IMR-90 (cell line): ENCODE measurements at regions not wholly inside any gene's neighbourhood (a gene's known extent, or its start where the extent isn't known, plus 50 kb on each side); places are given as distances from the start of the nearest gene placed in this dataset.

ENCODE experiments used
- ATAC-seq: fragments of 200-7000 bp; cut with Tn5 transposase; 2 replicates; pipeline ENCODE4 v1.9.1; 2020; ENCODE audit warnings: low read depth, mild to moderate bottlenecking, moderate library complexity
- BruUV-seq: library from RNA; stranded (reverse); fragments of 400-500 nt; replicated peaks from 2 replicates; lab custom pipeline; 2021; lab: Mats Ljungman, UMichigan
- CTCF ChIA-PET: fragments of 300-600 bp; formaldehyde crosslinking; extraction: SDS; loops from one replicate; lab custom pipeline; 2021; ENCODE audit warnings: antibody characterized with exemption; lab: Yijun Ruan, JAX
- POLR2A ChIA-PET: fragments of 300-600 bp; sonication (Branson Sonifier 250); formaldehyde crosslinking; loops from one replicate; lab custom pipeline; 2022; ENCODE audit warnings: antibody characterized with exemption; ENCODE audit not compliant: unreplicated experiment; lab: Charles Lee
- DNase-seq: peaks from one replicate; pipeline ENCODE4 v3.0.0; 2013
- H2AFZ ChIP-seq: replicated peaks from 2 replicates; pipeline ENCODE3; 2013; ENCODE audit warnings: low read length, mild to moderate bottlenecking; ENCODE audit not compliant: poor library complexity
- H2AK5ac ChIP-seq: 2 replicates; pipeline ENCODE4 v1.6.1; 2013; ENCODE audit warnings: low read depth, low read length, inconsistent platforms
- H2AK9ac ChIP-seq: replicated peaks from 2 replicates; pipeline ENCODE3; 2013; ENCODE audit warnings: mild to moderate bottlenecking, low read depth, low read length, moderate library complexity; ENCODE audit not compliant: poor library complexity
- H2BK120ac ChIP-seq: 2 replicates; pipeline ENCODE4 v1.6.1; 2013; ENCODE audit warnings: low read depth, low read length, inconsistent platforms
- H2BK15ac ChIP-seq: 3 replicates; pipeline ENCODE4 v1.6.1; 2013; ENCODE audit warnings: low read depth, low read length, inconsistent platforms
- H2BK20ac ChIP-seq: 2 replicates; pipeline ENCODE4 v1.6.1; 2013; ENCODE audit warnings: low read depth, mild to moderate bottlenecking, inconsistent platforms, low read length, moderate library complexity
- H2BK5ac ChIP-seq: 2 replicates; pipeline ENCODE4 v1.6.1; 2013; ENCODE audit warnings: mild to moderate bottlenecking, low read depth, low read length, inconsistent platforms; ENCODE audit not compliant: poor library complexity, severe bottlenecking
- H3K14ac ChIP-seq: replicated peaks from 2 replicates; pipeline ENCODE4 v1.6.1; 2013; ENCODE audit warnings: low read depth, low read length, inconsistent platforms
- H3K18ac ChIP-seq: 2 replicates; pipeline ENCODE4 v1.6.1; 2013; ENCODE audit warnings: low read depth, low read length, control low read depth
- H3K23ac ChIP-seq: 2 replicates; pipeline ENCODE4 v1.6.1; 2013; ENCODE audit warnings: low read depth, low read length, inconsistent platforms
- H3K27ac ChIP-seq: 2 replicates; pipeline ENCODE4 v1.5.1; 2013; ENCODE audit warnings: mild to moderate bottlenecking, control low read depth, low read length; ENCODE audit not compliant: insufficient read depth
- H3K27me3 ChIP-seq: 2 replicates; pipeline ENCODE4 v1.6.1; 2013; ENCODE audit warnings: low read length; ENCODE audit not compliant: control insufficient read depth, insufficient read depth
- H3K36me3 ChIP-seq: 2 replicates; pipeline ENCODE4 v1.6.1; 2013; ENCODE audit warnings: low read length, mixed read lengths; ENCODE audit not compliant: control insufficient read depth, insufficient read depth
- H3K4ac ChIP-seq: 2 replicates; pipeline ENCODE4 v1.6.1; 2013; ENCODE audit warnings: low read depth, low read length, inconsistent platforms
- H3K4me1 ChIP-seq: 2 replicates; pipeline ENCODE4 v1.6.1; 2013; ENCODE audit warnings: low read length, mixed read lengths; ENCODE audit not compliant: control insufficient read depth, insufficient read depth
- H3K4me2 ChIP-seq: 2 replicates; pipeline ENCODE4 v1.6.1; 2013; ENCODE audit warnings: low read depth, mild to moderate bottlenecking, control low read depth, low read length, moderate library complexity
- H3K4me3 ChIP-seq: 2 replicates; pipeline ENCODE4 v1.5.1; 2013; ENCODE audit warnings: low read depth, mild to moderate bottlenecking, control low read depth, low read length, moderate library complexity; ENCODE audit not compliant: insufficient read depth
- H3K56ac ChIP-seq: 2 replicates; pipeline ENCODE4 v1.6.1; 2013; ENCODE audit warnings: low read length, inconsistent platforms; ENCODE audit not compliant: insufficient read depth; ENCODE audit errors: extremely low read depth
- H3K79me1 ChIP-seq, 2 experiments: 2 replicates each; pipeline ENCODE4 v1.6.1; 2013; ENCODE audit warnings: low read length in 2 of 2, inconsistent platforms in 1 of 2, low read depth in 1 of 2
- H3K9ac ChIP-seq: 2 replicates; pipeline ENCODE4 v1.6.1; 2013; ENCODE audit warnings: low read depth, low read length, control low read depth
- H3K9me1 ChIP-seq: 2 replicates; pipeline ENCODE4 v1.6.1; 2013; ENCODE audit warnings: low read length, inconsistent platforms; ENCODE audit not compliant: insufficient read depth
- H3K9me3 ChIP-seq: 2 replicates; pipeline ENCODE4 v1.6.1; 2013; ENCODE audit warnings: low read length; ENCODE audit not compliant: control insufficient read depth, insufficient read depth
- H4K20me1 ChIP-seq: 2 replicates; pipeline ENCODE4 v1.6.1; 2013; ENCODE audit warnings: low read length, inconsistent platforms; ENCODE audit not compliant: insufficient read depth
- H4K5ac ChIP-seq: 2 replicates; pipeline ENCODE4 v1.6.1; 2013; ENCODE audit warnings: mild to moderate bottlenecking, low read depth, low read length, control low read depth
- H4K8ac ChIP-seq, 2 experiments: 2 replicates each; pipeline ENCODE4 v1.6.1; 2013; ENCODE audit warnings: low read depth in 2 of 2, low read length in 2 of 2, control low read depth in 1 of 2, inconsistent platforms in 1 of 2
- H4K91ac ChIP-seq: 2 replicates; pipeline ENCODE4 v1.6.1; 2013; ENCODE audit warnings: low read depth, low read length, inconsistent platforms; ENCODE audit not compliant: insufficient read depth
- BHLHE40 ChIP-seq: fragments of 150-350 bp; IDR thresholded peaks from 2 replicates; pipeline ENCODE4 v1.6.1; 2016; ENCODE audit warnings: mild to moderate bottlenecking, low read depth, low read length
- CHD1 ChIP-seq: IDR thresholded peaks from 2 replicates; pipeline ENCODE4 v1.6.1; 2012; ENCODE audit warnings: low read depth, low read length, improper control_type of control experiment
- MXI1 ChIP-seq: IDR thresholded peaks from 2 replicates; pipeline ENCODE4 v1.6.1; 2012; ENCODE audit warnings: low read depth, mild to moderate bottlenecking, low read length, moderate library complexity, borderline replicate concordance
- POLR2A ChIP-seq: IDR thresholded peaks from 2 replicates; pipeline ENCODE4 v1.6.1; 2012; ENCODE audit warnings: mild to moderate bottlenecking, low read depth, low read length
- RAD21 ChIP-seq: IDR thresholded peaks from 2 replicates; pipeline ENCODE4 v1.6.1; 2012; ENCODE audit warnings: low read length, improper control_type of control experiment
- RCOR1 ChIP-seq: IDR thresholded peaks from 2 replicates; pipeline ENCODE4 v1.6.1; 2012; ENCODE audit warnings: mild to moderate bottlenecking, low read length, improper control_type of control experiment; ENCODE audit not compliant: insufficient replicate concordance
- WGBS, 2 experiments: methylation state at CpG; one replicate each; pipeline versions ENCODE4 v1.1.5 to v1.1.7; 2013; ENCODE audit warnings: missing lambda C conversion rate in 2 of 2; ENCODE audit not compliant: insufficient read length in 1 of 2; ENCODE audit errors: extremely low coverage in 2 of 2; 5-methylcytosine and 5-hydroxymethylcytosine counted together
- dilution Hi-C: fragments of 300-500 bp; cut with HindIII; formaldehyde crosslinking; loops from one replicate; pipeline ENCODE4 v1.14.3; 2018; ENCODE audit warnings: low sequenced_read_pairs; ENCODE audit not compliant: unreplicated experiment
- in situ Hi-C: fragments of 300-500 bp; cut with MboI; formaldehyde crosslinking; loops from 3 replicates; pipeline ENCODE4 v1.14.3; 2019; ENCODE audit warnings: low sequenced_read_pairs, inconsistent platforms, mixed read lengths
- intact Hi-C: fragments of 100-400 bp; cut with micrococcal nuclease; formaldehyde crosslinking; loops from 2 replicates; pipeline ENCODE4 v1.10.0; 2022
- TF ChIP-seq, protein P1 (sequence below): conservative IDR thresholded peaks from 2 replicates; pipeline ENCODE4 v1.5.1; 2012; ENCODE audit warnings: mild to moderate bottlenecking, low read depth, low read length, improper control_type of control experiment
- TF ChIP-seq, protein P2 (sequence below): fragments of 150-350 bp; IDR thresholded peaks from 2 replicates; pipeline ENCODE4 v1.6.1; 2016; ENCODE audit warnings: low read depth, mild to moderate bottlenecking, low read length, moderate library complexity, borderline replicate concordance
- TF ChIP-seq, protein P3 (sequence below): fragments of 150-350 bp; IDR thresholded peaks from 2 replicates; pipeline ENCODE4 v1.6.1; 2017; ENCODE audit warnings: mild to moderate bottlenecking, antibody characterized with exemption, low read length, low read depth

DNA sequence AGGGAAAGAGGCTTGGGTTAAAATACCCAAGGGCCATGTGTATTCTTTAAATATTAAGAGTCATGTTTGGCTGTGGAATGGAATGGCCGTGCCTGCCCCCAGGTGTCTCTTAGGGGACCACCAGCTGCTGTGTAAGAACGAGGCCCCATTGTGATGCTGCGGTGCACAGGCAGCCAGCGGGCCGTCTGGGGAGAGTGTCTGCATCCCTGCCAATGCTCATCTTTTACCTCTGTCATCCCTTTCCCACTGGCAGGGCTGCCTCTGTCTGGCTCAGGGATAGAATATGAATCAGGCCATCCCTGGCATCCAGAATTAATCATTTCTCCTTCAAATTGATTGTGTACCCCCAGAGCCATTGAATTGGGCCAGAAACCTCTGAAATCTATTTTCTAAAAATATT lies 137.8 kb upstream of the GALNT17 start:
- CTCF ChIA-PET: no interaction called here
- Histone ChIP-seq H3K18ac (no peak overlapping the region), H3K27me3 (no peaks in the 10 kb centered on the region), H3K27ac (no peak overlapping the region), H3K14ac (no peak overlapping the region), H3K56ac (no peak overlapping the region), H2AK9ac (no peak overlapping the region), H4K8ac (no peak overlapping the region), H2BK20ac (no peak overlapping the region), H4K5ac (no peak overlapping the region), H2BK120ac (no peak overlapping the region), H4K20me1 (no peaks in the 10 kb centered on the region), H3K4me2 (no peak overlapping the region), H2BK5ac (no peak overlapping the region), H3K9ac (no peak overlapping the region), H3K9me3 (peaks cover 3% of the 10 kb centered on the region; the same call in 1 of the 2 replicates), H3K23ac (no peak overlapping the region), H4K91ac (no peak overlapping the region), H2AFZ (no peak overlapping the region), H3K9me1 (no peaks in the 10 kb centered on the region), H3K79me1 (no peaks in the 10 kb centered on the region), H2BK15ac (no peak overlapping the region), H3K4me3 (no peak overlapping the region), H3K36me3 (no peaks in the 10 kb centered on the region), H3K4me1 (no peaks in the 10 kb centered on the region), H2AK5ac (no peak overlapping the region), H3K4ac (no peak overlapping the region)
- TF ChIP-seq, protein P1, sequence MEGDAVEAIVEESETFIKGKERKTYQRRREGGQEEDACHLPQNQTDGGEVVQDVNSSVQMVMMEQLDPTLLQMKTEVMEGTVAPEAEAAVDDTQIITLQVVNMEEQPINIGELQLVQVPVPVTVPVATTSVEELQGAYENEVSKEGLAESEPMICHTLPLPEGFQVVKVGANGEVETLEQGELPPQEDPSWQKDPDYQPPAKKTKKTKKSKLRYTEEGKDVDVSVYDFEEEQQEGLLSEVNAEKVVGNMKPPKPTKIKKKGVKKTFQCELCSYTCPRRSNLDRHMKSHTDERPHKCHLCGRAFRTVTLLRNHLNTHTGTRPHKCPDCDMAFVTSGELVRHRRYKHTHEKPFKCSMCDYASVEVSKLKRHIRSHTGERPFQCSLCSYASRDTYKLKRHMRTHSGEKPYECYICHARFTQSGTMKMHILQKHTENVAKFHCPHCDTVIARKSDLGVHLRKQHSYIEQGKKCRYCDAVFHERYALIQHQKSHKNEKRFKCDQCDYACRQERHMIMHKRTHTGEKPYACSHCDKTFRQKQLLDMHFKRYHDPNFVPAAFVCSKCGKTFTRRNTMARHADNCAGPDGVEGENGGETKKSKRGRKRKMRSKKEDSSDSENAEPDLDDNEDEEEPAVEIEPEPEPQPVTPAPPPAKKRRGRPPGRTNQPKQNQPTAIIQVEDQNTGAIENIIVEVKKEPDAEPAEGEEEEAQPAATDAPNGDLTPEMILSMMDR: no peak
- TF ChIP-seq POLR2A (no peak), RAD21 (no peak), BHLHE40 (no peak), RCOR1 (no peak), MXI1 (no peak), CHD1 (no peak)
- TF ChIP-seq, protein P2, sequence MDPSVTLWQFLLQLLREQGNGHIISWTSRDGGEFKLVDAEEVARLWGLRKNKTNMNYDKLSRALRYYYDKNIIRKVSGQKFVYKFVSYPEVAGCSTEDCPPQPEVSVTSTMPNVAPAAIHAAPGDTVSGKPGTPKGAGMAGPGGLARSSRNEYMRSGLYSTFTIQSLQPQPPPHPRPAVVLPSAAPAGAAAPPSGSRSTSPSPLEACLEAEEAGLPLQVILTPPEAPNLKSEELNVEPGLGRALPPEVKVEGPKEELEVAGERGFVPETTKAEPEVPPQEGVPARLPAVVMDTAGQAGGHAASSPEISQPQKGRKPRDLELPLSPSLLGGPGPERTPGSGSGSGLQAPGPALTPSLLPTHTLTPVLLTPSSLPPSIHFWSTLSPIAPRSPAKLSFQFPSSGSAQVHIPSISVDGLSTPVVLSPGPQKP: no peak
- TF ChIP-seq, protein P3, sequence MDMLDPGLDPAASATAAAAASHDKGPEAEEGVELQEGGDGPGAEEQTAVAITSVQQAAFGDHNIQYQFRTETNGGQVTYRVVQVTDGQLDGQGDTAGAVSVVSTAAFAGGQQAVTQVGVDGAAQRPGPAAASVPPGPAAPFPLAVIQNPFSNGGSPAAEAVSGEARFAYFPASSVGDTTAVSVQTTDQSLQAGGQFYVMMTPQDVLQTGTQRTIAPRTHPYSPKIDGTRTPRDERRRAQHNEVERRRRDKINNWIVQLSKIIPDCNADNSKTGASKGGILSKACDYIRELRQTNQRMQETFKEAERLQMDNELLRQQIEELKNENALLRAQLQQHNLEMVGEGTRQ: no peak
- WGBS, 2 experiments: 50% methylated on average over 2 of the region's 5 CpGs; no CpG with 5 or more reads in 1 of the 2 experiments
- intact Hi-C loops: no loop called here
- in situ Hi-C loops: no loop called here
- POLR2A ChIA-PET: no interaction called here
- DNase-seq: no peak
- dilution Hi-C loops: no loop called here
- ATAC-seq: no peak
- BruUV-seq: no TSS peak
